ENCODE measurements at regions not wholly inside any gene's neighbourhood (a gene's known extent, or its start where the extent isn't known, plus 50 kb on each side); places are given as distances from the start of the nearest gene placed in this dataset.

DNA sequence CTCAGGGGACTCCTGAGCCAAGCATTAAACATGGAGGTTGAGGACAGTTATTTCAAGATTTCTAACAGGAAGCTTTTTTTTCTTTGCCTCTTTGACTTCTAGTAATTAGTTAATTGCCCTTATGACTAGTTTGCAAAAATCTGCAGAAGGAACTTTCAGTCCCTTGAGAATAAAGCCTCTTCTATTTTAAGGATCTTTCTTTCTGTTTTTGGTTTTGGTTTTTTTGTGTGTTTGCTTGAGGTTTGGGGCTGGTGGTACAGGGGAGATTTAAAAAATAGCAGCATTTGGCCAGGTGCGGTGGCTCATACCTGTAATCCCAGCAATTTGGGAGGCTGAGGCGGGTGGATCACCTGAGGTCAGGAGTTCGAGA is 259.3 kb downstream of the BMP7 start:
- Histone ChIP-seq H3K27ac (ENCODE audit: low read length) (no peak overlapping the region), H3K9me3 (ENCODE audit: low read length) (no peaks in the 10 kb centered on the region), H3K36me3 (ENCODE audit: insufficient read depth, low read length) (no peaks in the 10 kb centered on the region), H4K20me1 (ENCODE audit: insufficient read depth) (no peaks in the 10 kb centered on the region), H3F3A (ENCODE audit: insufficient read depth, low read length, poor library complexity, severe bottlenecking) (no peaks in the 10 kb centered on the region), H3K79me2 (replicated peaks; ENCODE audit: insufficient read depth, low read length) (no peaks in the 10 kb centered on the region), H3K9ac (ENCODE audit: low read length) (no peak overlapping the region), H3K4me2 (ENCODE audit: low read length) (no peak overlapping the region), H2AFZ (ENCODE audit: low read depth, low read length) (no peak overlapping the region), H3K27me3 (ENCODE audit: insufficient read depth, low read depth, low read length) (peaks cover 7% of the 10 kb centered on the region), H3K9me2 (ENCODE audit: insufficient read depth, low read length) (no peaks in the 10 kb centered on the region), H3K4me3 (ENCODE audit: low read length) (no peak overlapping the region)
- no peak for TF ChIP-seq SMC3 (conservative IDR thresholded peaks at IDR 0.05; ENCODE audit: poor library complexity)
- TF ChIP-seq, protein P1, sequence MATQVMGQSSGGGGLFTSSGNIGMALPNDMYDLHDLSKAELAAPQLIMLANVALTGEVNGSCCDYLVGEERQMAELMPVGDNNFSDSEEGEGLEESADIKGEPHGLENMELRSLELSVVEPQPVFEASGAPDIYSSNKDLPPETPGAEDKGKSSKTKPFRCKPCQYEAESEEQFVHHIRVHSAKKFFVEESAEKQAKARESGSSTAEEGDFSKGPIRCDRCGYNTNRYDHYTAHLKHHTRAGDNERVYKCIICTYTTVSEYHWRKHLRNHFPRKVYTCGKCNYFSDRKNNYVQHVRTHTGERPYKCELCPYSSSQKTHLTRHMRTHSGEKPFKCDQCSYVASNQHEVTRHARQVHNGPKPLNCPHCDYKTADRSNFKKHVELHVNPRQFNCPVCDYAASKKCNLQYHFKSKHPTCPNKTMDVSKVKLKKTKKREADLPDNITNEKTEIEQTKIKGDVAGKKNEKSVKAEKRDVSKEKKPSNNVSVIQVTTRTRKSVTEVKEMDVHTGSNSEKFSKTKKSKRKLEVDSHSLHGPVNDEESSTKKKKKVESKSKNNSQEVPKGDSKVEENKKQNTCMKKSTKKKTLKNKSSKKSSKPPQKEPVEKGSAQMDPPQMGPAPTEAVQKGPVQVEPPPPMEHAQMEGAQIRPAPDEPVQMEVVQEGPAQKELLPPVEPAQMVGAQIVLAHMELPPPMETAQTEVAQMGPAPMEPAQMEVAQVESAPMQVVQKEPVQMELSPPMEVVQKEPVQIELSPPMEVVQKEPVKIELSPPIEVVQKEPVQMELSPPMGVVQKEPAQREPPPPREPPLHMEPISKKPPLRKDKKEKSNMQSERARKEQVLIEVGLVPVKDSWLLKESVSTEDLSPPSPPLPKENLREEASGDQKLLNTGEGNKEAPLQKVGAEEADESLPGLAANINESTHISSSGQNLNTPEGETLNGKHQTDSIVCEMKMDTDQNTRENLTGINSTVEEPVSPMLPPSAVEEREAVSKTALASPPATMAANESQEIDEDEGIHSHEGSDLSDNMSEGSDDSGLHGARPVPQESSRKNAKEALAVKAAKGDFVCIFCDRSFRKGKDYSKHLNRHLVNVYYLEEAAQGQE (IDR thresholded peaks at IDR 0.05; ENCODE audit: borderline replicate concordance): no peak
- TF ChIP-seq RAD21 (conservative IDR thresholded peaks at IDR 0.05): no peak
- TF ChIP-seq, protein P2, sequence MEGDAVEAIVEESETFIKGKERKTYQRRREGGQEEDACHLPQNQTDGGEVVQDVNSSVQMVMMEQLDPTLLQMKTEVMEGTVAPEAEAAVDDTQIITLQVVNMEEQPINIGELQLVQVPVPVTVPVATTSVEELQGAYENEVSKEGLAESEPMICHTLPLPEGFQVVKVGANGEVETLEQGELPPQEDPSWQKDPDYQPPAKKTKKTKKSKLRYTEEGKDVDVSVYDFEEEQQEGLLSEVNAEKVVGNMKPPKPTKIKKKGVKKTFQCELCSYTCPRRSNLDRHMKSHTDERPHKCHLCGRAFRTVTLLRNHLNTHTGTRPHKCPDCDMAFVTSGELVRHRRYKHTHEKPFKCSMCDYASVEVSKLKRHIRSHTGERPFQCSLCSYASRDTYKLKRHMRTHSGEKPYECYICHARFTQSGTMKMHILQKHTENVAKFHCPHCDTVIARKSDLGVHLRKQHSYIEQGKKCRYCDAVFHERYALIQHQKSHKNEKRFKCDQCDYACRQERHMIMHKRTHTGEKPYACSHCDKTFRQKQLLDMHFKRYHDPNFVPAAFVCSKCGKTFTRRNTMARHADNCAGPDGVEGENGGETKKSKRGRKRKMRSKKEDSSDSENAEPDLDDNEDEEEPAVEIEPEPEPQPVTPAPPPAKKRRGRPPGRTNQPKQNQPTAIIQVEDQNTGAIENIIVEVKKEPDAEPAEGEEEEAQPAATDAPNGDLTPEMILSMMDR (IDR thresholded peaks at IDR 0.05; ENCODE audit: poor library complexity, severe bottlenecking): no peak
- TF ChIP-seq EP300 (conservative IDR thresholded peaks at IDR 0.05; ENCODE audit: poor library complexity, severe bottlenecking): no peak
- TF ChIP-seq MXI1 (conservative IDR thresholded peaks at IDR 0.05; ENCODE audit: poor library complexity, severe bottlenecking): no peak
- no peak for TF ChIP-seq TAF1 (IDR thresholded peaks at IDR 0.05; ENCODE audit: low read depth)
- TF ChIP-seq EZH2 (IDR thresholded peaks at IDR 0.05; ENCODE audit: borderline replicate concordance, insufficient read depth, low read length, poor library complexity, severe bottlenecking): no peak
- no peak for TF ChIP-seq POLR2AphosphoS5 (IDR thresholded peaks at IDR 0.05)

DNA sequence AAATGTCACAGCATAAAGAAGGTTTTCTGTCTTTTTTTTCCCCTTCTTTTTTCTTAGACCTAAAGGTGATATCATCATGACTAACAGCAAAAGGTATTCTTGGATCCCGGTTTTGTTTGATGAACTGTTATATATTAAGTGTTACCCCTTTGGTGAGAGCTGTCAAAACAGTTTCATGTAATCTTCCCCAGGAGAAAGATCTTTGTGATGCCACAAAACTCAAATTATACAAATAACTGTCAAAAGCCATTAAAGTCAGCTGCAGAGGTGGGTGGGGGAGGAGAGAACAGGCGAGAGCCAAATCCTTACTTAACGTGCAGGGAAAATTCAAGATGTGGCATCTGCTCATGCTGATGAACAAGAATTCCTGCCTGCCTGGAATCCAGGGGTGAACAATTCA is 258.2 kb downstream of the BMP7 start:
- Histone ChIP-seq H3K4me3 (ENCODE audit: low read length) (no peak overlapping the region), H2AFZ (ENCODE audit: low read depth, low read length) (no peak overlapping the region), H3K9me3 (ENCODE audit: low read length) (no peaks in the 10 kb centered on the region), H3K9ac (ENCODE audit: low read length) (no peak overlapping the region), H3K79me2 (replicated peaks; ENCODE audit: insufficient read depth, low read length) (no peaks in the 10 kb centered on the region), H3K27me3 (ENCODE audit: insufficient read depth, low read depth, low read length) (peaks cover 7% of the 10 kb centered on the region), H3K36me3 (ENCODE audit: insufficient read depth, low read length) (no peaks in the 10 kb centered on the region), H3F3A (ENCODE audit: insufficient read depth, low read length, poor library complexity, severe bottlenecking) (no peaks in the 10 kb centered on the region), H4K20me1 (ENCODE audit: insufficient read depth) (no peaks in the 10 kb centered on the region), H3K27ac (ENCODE audit: low read length) (no peak overlapping the region), H3K9me2 (ENCODE audit: insufficient read depth, low read length) (no peaks in the 10 kb centered on the region), H3K4me2 (ENCODE audit: low read length) (no peak overlapping the region)
- TF ChIP-seq, protein P1 (IDR thresholded peaks at IDR 0.05; ENCODE audit: borderline replicate concordance): peak; percentile 45
- TF ChIP-seq MXI1 (conservative IDR thresholded peaks at IDR 0.05; ENCODE audit: poor library complexity, severe bottlenecking): no peak
- peak; percentile 85 for TF ChIP-seq POLR2AphosphoS5 (IDR thresholded peaks at IDR 0.05)
- TF ChIP-seq EP300 (conservative IDR thresholded peaks at IDR 0.05; ENCODE audit: poor library complexity, severe bottlenecking): peak; percentile 48
- TF ChIP-seq TAF1 (IDR thresholded peaks at IDR 0.05; ENCODE audit: low read depth): no peak
- TF ChIP-seq RAD21 (conservative IDR thresholded peaks at IDR 0.05): no peak
- no peak for TF ChIP-seq EZH2 (IDR thresholded peaks at IDR 0.05; ENCODE audit: borderline replicate concordance, insufficient read depth, low read length, poor library complexity, severe bottlenecking)
- TF ChIP-seq, protein P2 (IDR thresholded peaks at IDR 0.05; ENCODE audit: poor library complexity, severe bottlenecking): no peak
- TF ChIP-seq SMC3 (conservative IDR thresholded peaks at IDR 0.05; ENCODE audit: poor library complexity): no peak
